Liver (tissue), 7 donors: ENCODE measurements at regions not wholly inside any gene's neighbourhood (a gene's known extent, or its start where the extent isn't known, plus 50 kb on each side); places are given as distances from the start of the nearest gene placed in this dataset.

ENCODE experiments used
- DNase-seq: peaks from one replicate; pipeline ENCODE4 v3.0.0-alpha.2; 2017; ENCODE audit warnings: low spot score
- H3K27ac ChIP-seq, 2 donors: one replicate each; pipeline ENCODE4 v1.7.0; 2013; ENCODE audit warnings: inconsistent platforms in 2 of 2, low read length in 2 of 2, control low read depth in 1 of 2, low read depth in 1 of 2, mild to moderate bottlenecking in 1 of 2
- H3K27me3 ChIP-seq, 4 donors: one replicate each; pipeline versions ENCODE4 v1.6.1 to v1.7.0; 2013; ENCODE audit warnings: low read length in 3 of 4, inconsistent platforms in 1 of 4, mild to moderate bottlenecking in 1 of 4, moderate library complexity in 1 of 4; ENCODE audit not compliant: control insufficient read depth in 4 of 4, insufficient read depth in 4 of 4
- H3K36me3 ChIP-seq, 4 donors: one replicate each; pipeline versions ENCODE4 v1.6.1 to v1.7.0; 2013; ENCODE audit warnings: low read length in 3 of 4, mild to moderate bottlenecking in 3 of 4, low read depth in 1 of 4, moderate library complexity in 1 of 4; ENCODE audit not compliant: control insufficient read depth in 4 of 4, insufficient read depth in 3 of 4
- H3K4me1 ChIP-seq, 4 donors: one replicate each; pipeline versions ENCODE4 v1.6.1 to v1.7.0; 2013; ENCODE audit warnings: low read length in 3 of 4, mild to moderate bottlenecking in 3 of 4, moderate library complexity in 1 of 4; ENCODE audit not compliant: control insufficient read depth in 4 of 4, insufficient read depth in 4 of 4
- H3K4me3 ChIP-seq, 3 donors: one replicate each; pipeline versions ENCODE4 v1.6.1 to v1.7.0; 2013; ENCODE audit warnings: low read length in 3 of 3, control low read depth in 1 of 3, low read depth in 1 of 3, mild to moderate bottlenecking in 1 of 3
- H3K9ac ChIP-seq, 2 donors: one replicate each; pipeline ENCODE4 v1.7.0; 2013; ENCODE audit warnings: low read length in 2 of 2, mild to moderate bottlenecking in 2 of 2, moderate library complexity in 2 of 2, control low read depth in 1 of 2, low read depth in 1 of 2
- H3K9me3 ChIP-seq, 4 donors: one replicate each; pipeline versions ENCODE4 v1.6.1 to v1.7.0; 2013; ENCODE audit warnings: low read length in 3 of 4; ENCODE audit not compliant: control insufficient read depth in 4 of 4
- EGR1 ChIP-seq, 2 donors: IDR thresholded peaks; 2 replicates each; pipeline ENCODE4 v1.6.1; 2016 to 2018; ENCODE audit warnings: antibody characterized with exemption in 2 of 2, low read depth in 2 of 2
- FOXA1 ChIP-seq: IDR thresholded peaks from 2 replicates; pipeline ENCODE4 v1.6.1; 2016; ENCODE audit warnings: antibody characterized with exemption
- HNF4A ChIP-seq, 2 donors: conservative IDR thresholded peaks; 2 replicates each; pipeline ENCODE4 v1.6.1; 2016; ENCODE audit warnings: antibody characterized with exemption in 2 of 2, mild to moderate bottlenecking in 2 of 2
- HNF4G ChIP-seq: IDR thresholded peaks from 2 replicates; pipeline ENCODE4 v1.6.1; 2016; ENCODE audit warnings: antibody characterized with exemption
- JUND ChIP-seq, 2 donors: IDR thresholded peaks; 2 replicates each; pipeline ENCODE4 v1.6.1; 2016; ENCODE audit warnings: antibody characterized with exemption in 2 of 2
- MAX ChIP-seq: IDR thresholded peaks from 2 replicates; pipeline ENCODE4 v1.6.1; 2016; ENCODE audit warnings: antibody characterized with exemption
- NR2F2 ChIP-seq: IDR thresholded peaks from 2 replicates; pipeline ENCODE4 v1.6.1; 2016; ENCODE audit warnings: antibody characterized with exemption
- RAD21 ChIP-seq, 2 donors: IDR thresholded peaks; 2 replicates each; pipeline ENCODE4 v1.6.1; 2016; ENCODE audit warnings: antibody characterized with exemption in 2 of 2, mild to moderate bottlenecking in 2 of 2
- REST ChIP-seq: IDR thresholded peaks from 2 replicates; pipeline ENCODE4 v1.6.1; 2016; ENCODE audit warnings: antibody characterized with exemption, mild to moderate bottlenecking
- RXRA ChIP-seq, 2 donors: IDR thresholded peaks; 2 replicates each; pipeline ENCODE4 v1.6.1; 2017 to 2018; ENCODE audit warnings: antibody characterized with exemption in 2 of 2, mild to moderate bottlenecking in 1 of 2
- SP1 ChIP-seq: IDR thresholded peaks from 2 replicates; pipeline ENCODE4 v1.6.1; 2018; ENCODE audit warnings: antibody characterized with exemption, mild to moderate bottlenecking
- TAF1 ChIP-seq: conservative IDR thresholded peaks from 2 replicates; pipeline ENCODE4 v1.6.1; 2016; ENCODE audit warnings: antibody characterized with exemption, mild to moderate bottlenecking
- WGBS: extraction: QIAGEN DNeasy Blood & Tissue Kit; methylation state at CpG from one replicate; pipeline ENCODE4 v1.1.7; 2013; 5-methylcytosine and 5-hydroxymethylcytosine counted together
- TF ChIP-seq, protein P1 (sequence below): IDR thresholded peaks from 2 replicates; pipeline ENCODE4 v1.6.1; 2016; ENCODE audit warnings: antibody characterized with exemption
- TF ChIP-seq, protein P2 (sequence below): IDR thresholded peaks from 2 replicates; pipeline ENCODE4 v1.6.1; 2016; ENCODE audit warnings: antibody characterized with exemption
- donor health status: healthy.
- donor health status: healthy.
- donor health status: healthy.
- donor health status: healthy.

- no peak for TF ChIP-seq REST
Observed at GRCh38 chr12:103249607-103250006, 246.2 kb downstream of the C12orf42 start (continued).

- Histone ChIP-seq H3K4me3 (no peak overlapping the region), H3K9ac (no peak overlapping the region), H3K27me3 (no peaks in the 10 kb centered on the region), H3K4me1 (no peaks in the 10 kb centered on the region), H3K36me3 (no peaks in the 10 kb centered on the region), H3K27ac (no peak overlapping the region), H3K9me3 (no peaks in the 10 kb centered on the region)
- TF ChIP-seq, protein P1, sequence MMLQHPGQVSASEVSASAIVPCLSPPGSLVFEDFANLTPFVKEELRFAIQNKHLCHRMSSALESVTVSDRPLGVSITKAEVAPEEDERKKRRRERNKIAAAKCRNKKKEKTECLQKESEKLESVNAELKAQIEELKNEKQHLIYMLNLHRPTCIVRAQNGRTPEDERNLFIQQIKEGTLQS = no peak
- TF ChIP-seq HNF4G = no peak
- no peak for TF ChIP-seq EGR1 (IDR thresholded peaks at IDR 0.05; ENCODE audit: low read depth in 2 of 2)
- no peak for TF ChIP-seq TAF1
- no peak for TF ChIP-seq HNF4A (conservative IDR thresholded peaks at IDR 0.05)
- no peak for TF ChIP-seq FOXA1
- no peak for TF ChIP-seq NR2F2
- TF ChIP-seq, protein P2, sequence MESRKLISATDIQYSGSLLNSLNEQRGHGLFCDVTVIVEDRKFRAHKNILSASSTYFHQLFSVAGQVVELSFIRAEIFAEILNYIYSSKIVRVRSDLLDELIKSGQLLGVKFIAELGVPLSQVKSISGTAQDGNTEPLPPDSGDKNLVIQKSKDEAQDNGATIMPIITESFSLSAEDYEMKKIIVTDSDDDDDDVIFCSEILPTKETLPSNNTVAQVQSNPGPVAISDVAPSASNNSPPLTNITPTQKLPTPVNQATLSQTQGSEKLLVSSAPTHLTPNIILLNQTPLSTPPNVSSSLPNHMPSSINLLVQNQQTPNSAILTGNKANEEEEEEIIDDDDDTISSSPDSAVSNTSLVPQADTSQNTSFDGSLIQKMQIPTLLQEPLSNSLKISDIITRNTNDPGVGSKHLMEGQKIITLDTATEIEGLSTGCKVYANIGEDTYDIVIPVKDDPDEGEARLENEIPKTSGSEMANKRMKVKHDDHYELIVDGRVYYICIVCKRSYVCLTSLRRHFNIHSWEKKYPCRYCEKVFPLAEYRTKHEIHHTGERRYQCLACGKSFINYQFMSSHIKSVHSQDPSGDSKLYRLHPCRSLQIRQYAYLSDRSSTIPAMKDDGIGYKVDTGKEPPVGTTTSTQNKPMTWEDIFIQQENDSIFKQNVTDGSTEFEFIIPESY = no peak
- TF ChIP-seq JUND (IDR thresholded peaks at IDR 0.05) = no peak
- TF ChIP-seq SP1 = no peak
- no peak for TF ChIP-seq MAX
- no peak for TF ChIP-seq RAD21 (IDR thresholded peaks at IDR 0.05)
- no peak for TF ChIP-seq RXRA (IDR thresholded peaks at IDR 0.05)
- 87% methylated on average over 1 of the region's 1 CpG for WGBS
- DNase-seq = no peak
Observed at GRCh38 chr12:103250487-103250886, 245.3 kb downstream of the C12orf42 start.
